Panc1 (cell line): ENCODE measurements at regions not wholly inside any gene's neighbourhood (a gene's known extent, or its start where the extent isn't known, plus 50 kb on each side); places are given as distances from the start of the nearest gene placed in this dataset.

Experiments used
- ATAC-seq: fragments of 200-7000 bp; cut with Tn5 transposase; 2 replicates; pipeline ENCODE4 v1.9.1; 2020; ENCODE audit warnings: mild to moderate bottlenecking, moderate library complexity
- BruUV-seq: library from RNA; stranded (reverse); fragments of 400-500 nt; replicated peaks from 2 replicates; lab custom pipeline; 2021; lab: Mats Ljungman, UMichigan
- CTCF ChIA-PET: fragments of 300-600 bp; sonication (Branson Sonifier 250); formaldehyde crosslinking; loops from one replicate; lab custom pipeline; 2022; ENCODE audit warnings: antibody characterized with exemption; lab: Charles Lee
- POLR2A ChIA-PET: fragments of 300-600 bp; sonication (Branson Sonifier 250); formaldehyde crosslinking; loops from one replicate; lab custom pipeline; 2022; ENCODE audit warnings: antibody characterized with exemption; lab: Charles Lee
- DNase-seq: peaks from one replicate; pipeline ENCODE4 v3.0.0-alpha.2; 2010; ENCODE audit warnings: low read depth, low spot score
- H3K27ac ChIP-seq: 2 replicates; pipeline ENCODE4 v1.5.1; 2011; ENCODE audit warnings: mild to moderate bottlenecking, low read length, inconsistent platforms
- H3K27me3 ChIP-seq: fragments of 200-500 bp; sonication (Bioruptor generic); 2 replicates; pipeline ENCODE4 v1.6.0; 2014; ENCODE audit warnings: low read length, inconsistent platforms; ENCODE audit not compliant: control insufficient read depth, insufficient read depth
- H3K36me3 ChIP-seq: fragments of 200-500 bp; sonication (Bioruptor generic); 2 replicates; pipeline ENCODE4 v1.5.1; 2014; ENCODE audit warnings: inconsistent platforms, mild to moderate bottlenecking, low read length, moderate library complexity; ENCODE audit not compliant: control insufficient read depth, insufficient read depth
- H3K4me1 ChIP-seq: 2 replicates; pipeline ENCODE4 v1.5.1; 2011; ENCODE audit warnings: inconsistent platforms, mild to moderate bottlenecking, low read length, moderate library complexity; ENCODE audit not compliant: control insufficient read depth, insufficient read depth
- H3K4me3 ChIP-seq, 2 experiments: 2 replicates each; pipeline ENCODE4 v1.5.1; 2011 to 2012; ENCODE audit warnings: low read depth in 2 of 2, low read length in 2 of 2, mild to moderate bottlenecking in 2 of 2, inconsistent platforms in 1 of 2, moderate library complexity in 1 of 2
- H3K9me3 ChIP-seq: fragments of 200-500 bp; sonication (Bioruptor generic); 2 replicates; pipeline ENCODE4 v1.5.1; 2014; ENCODE audit warnings: low read depth, mild to moderate bottlenecking, inconsistent platforms, low read length, moderate library complexity; ENCODE audit not compliant: control insufficient read depth, insufficient read depth
- POLR2AphosphoS5 ChIP-seq: IDR thresholded peaks from 2 replicates; pipeline ENCODE4 v1.6.1; 2012; ENCODE audit warnings: mild to moderate bottlenecking, low read depth, low read length, moderate library complexity
- SIN3A ChIP-seq: IDR thresholded peaks from 2 replicates; pipeline ENCODE4 v1.6.1; 2012; ENCODE audit warnings: low read depth, mild to moderate bottlenecking, low read length, moderate library complexity, borderline replicate concordance; ENCODE audit not compliant: insufficient read depth
- TCF7L2 ChIP-seq: IDR thresholded peaks from 2 replicates; pipeline ENCODE4 v1.6.1; 2011; ENCODE audit warnings: mild to moderate bottlenecking, low read depth, low read length, inconsistent platforms
- in situ Hi-C: cut with HindIII; loops from 2 replicates; pipeline ENCODE4 v1.10.0; 2016; ENCODE audit warnings: low sequenced_read_pairs, low pct_unique_long_range_greater_than_20kb
- intact Hi-C: fragments of 100-400 bp; cut with micrococcal nuclease; formaldehyde crosslinking; loops from one replicate; pipeline ENCODE4 v1.10.0; 2022; ENCODE audit not compliant: unreplicated experiment
- TF ChIP-seq, protein P1 (sequence below), 2 experiments: IDR thresholded peaks; 2 replicates each; pipeline ENCODE4 v1.6.1; 2011 to 2012; ENCODE audit warnings: low read depth in 2 of 2, control low read depth in 1 of 2, low read length in 1 of 2, mild to moderate bottlenecking in 1 of 2, moderate library complexity in 1 of 2; ENCODE audit not compliant: insufficient read depth in 1 of 2
- TF ChIP-seq, protein P2 (sequence below): fragments of 450-650 bp; IDR thresholded peaks from 2 replicates; pipeline ENCODE4 v1.5.1; 2017; ENCODE audit warnings: mild to moderate bottlenecking

DNA sequence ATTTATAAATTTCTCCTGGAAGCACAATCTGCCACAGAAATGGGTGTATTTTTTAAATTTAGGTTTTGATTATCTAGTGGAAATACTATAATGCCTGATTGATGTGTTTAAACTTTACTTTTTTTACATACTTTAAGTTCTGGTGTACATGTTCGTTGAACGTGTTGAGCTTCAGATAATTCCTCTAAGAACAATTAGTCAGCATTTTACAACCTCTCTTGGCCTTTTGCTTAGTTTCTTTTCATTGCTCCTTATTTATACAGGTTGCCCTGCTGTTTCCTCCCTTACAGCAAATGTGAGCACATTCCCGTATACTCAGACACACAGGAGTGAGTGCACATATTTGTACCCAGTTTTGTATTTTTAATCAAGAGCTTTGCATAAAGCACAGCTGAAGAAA, 1038.9 kb downstream of the BRINP3 start:
- H3K27me3 ChIP-seq: no peaks in the 10 kb centered on the region
- no peaks in the 10 kb centered on the region for H3K36me3 ChIP-seq
- in situ Hi-C loops (no loop called here), intact Hi-C loops (no loop called here)
- H3K27ac ChIP-seq: no peak overlapping the region
- H3K4me1 ChIP-seq: no peaks in the 10 kb centered on the region
- CTCF ChIA-PET: no interaction called here
- H3K4me3 ChIP-seq: no peak overlapping the region
- H3K9me3 ChIP-seq: no peaks in the 10 kb centered on the region
- BruUV-seq: no TSS peak
- ATAC-seq: no peak
- POLR2A ChIA-PET: interaction anchor here (0.6 kb wide), 1 partner anchor 21 kb away, joined by 4 read pairs; no protein-coding TSS in a partner anchor
- TF ChIP-seq, protein P1, sequence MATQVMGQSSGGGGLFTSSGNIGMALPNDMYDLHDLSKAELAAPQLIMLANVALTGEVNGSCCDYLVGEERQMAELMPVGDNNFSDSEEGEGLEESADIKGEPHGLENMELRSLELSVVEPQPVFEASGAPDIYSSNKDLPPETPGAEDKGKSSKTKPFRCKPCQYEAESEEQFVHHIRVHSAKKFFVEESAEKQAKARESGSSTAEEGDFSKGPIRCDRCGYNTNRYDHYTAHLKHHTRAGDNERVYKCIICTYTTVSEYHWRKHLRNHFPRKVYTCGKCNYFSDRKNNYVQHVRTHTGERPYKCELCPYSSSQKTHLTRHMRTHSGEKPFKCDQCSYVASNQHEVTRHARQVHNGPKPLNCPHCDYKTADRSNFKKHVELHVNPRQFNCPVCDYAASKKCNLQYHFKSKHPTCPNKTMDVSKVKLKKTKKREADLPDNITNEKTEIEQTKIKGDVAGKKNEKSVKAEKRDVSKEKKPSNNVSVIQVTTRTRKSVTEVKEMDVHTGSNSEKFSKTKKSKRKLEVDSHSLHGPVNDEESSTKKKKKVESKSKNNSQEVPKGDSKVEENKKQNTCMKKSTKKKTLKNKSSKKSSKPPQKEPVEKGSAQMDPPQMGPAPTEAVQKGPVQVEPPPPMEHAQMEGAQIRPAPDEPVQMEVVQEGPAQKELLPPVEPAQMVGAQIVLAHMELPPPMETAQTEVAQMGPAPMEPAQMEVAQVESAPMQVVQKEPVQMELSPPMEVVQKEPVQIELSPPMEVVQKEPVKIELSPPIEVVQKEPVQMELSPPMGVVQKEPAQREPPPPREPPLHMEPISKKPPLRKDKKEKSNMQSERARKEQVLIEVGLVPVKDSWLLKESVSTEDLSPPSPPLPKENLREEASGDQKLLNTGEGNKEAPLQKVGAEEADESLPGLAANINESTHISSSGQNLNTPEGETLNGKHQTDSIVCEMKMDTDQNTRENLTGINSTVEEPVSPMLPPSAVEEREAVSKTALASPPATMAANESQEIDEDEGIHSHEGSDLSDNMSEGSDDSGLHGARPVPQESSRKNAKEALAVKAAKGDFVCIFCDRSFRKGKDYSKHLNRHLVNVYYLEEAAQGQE (IDR thresholded peaks at IDR 0.05; ENCODE audit: insufficient read depth in 1 of 2, low read depth in 2 of 2, low read length in 1 of 2): no peak
- TF ChIP-seq TCF7L2 (no peak), SIN3A (no peak), POLR2AphosphoS5 (no peak)
- TF ChIP-seq, protein P2, sequence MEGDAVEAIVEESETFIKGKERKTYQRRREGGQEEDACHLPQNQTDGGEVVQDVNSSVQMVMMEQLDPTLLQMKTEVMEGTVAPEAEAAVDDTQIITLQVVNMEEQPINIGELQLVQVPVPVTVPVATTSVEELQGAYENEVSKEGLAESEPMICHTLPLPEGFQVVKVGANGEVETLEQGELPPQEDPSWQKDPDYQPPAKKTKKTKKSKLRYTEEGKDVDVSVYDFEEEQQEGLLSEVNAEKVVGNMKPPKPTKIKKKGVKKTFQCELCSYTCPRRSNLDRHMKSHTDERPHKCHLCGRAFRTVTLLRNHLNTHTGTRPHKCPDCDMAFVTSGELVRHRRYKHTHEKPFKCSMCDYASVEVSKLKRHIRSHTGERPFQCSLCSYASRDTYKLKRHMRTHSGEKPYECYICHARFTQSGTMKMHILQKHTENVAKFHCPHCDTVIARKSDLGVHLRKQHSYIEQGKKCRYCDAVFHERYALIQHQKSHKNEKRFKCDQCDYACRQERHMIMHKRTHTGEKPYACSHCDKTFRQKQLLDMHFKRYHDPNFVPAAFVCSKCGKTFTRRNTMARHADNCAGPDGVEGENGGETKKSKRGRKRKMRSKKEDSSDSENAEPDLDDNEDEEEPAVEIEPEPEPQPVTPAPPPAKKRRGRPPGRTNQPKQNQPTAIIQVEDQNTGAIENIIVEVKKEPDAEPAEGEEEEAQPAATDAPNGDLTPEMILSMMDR: no peak
- DNase-seq: no peak

DNA sequence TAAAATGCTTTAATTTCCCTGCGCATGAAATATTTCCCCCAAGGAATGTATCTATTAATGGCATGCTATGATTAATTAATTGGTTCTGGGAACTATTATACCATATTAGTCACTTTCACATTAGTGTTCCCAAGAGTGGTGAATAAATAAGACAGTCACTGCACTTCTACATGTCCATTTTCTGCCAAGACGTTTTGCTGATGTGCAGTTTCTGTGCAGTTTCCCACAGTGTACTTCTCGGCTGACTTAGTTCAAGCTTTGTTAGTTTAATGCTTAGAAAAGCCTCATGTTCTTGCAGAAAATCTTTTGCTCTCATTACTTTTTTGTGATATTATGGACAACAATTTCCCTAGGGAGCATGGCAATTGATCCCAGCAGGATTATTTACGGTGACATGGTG, 1014.5 kb downstream of the BRINP3 start:
- ChIA-PET CTCF (no interaction called here), POLR2A (no interaction called here)
- no peaks in the 10 kb centered on the region for H3K27me3 ChIP-seq
- in situ Hi-C loops (no loop called here), intact Hi-C loops (no loop called here)
- no peak overlapping the region for H3K4me3 ChIP-seq
- TF ChIP-seq, protein P1 (IDR thresholded peaks at IDR 0.05; ENCODE audit: insufficient read depth in 1 of 2, low read depth in 2 of 2, low read length in 1 of 2): no peak
- TF ChIP-seq, protein P2: no peak
- TF ChIP-seq POLR2AphosphoS5: no peak
- no peak for TF ChIP-seq TCF7L2
- no peak for TF ChIP-seq SIN3A
- ATAC-seq (no peak), DNase-seq (no peak)
- no peak overlapping the region for H3K27ac ChIP-seq
- H3K9me3 ChIP-seq: no peaks in the 10 kb centered on the region
- BruUV-seq: no TSS peak
- H3K36me3 ChIP-seq: no peaks in the 10 kb centered on the region
- no peaks in the 10 kb centered on the region for H3K4me1 ChIP-seq
